Left hindlimb (tissue), 1 donor: ENCODE measurements at regions not wholly inside any gene's neighbourhood (a gene's known extent, or its start where the extent isn't known, plus 50 kb on each side); places are given as distances from the start of the nearest gene placed in this dataset.
"Not testable (repeated sequence)": the region's sequence is repeated elsewhere in the genome, so short reads cannot be mapped to it uniquely, and the experiment has no call there.

Source experiments
- DNase-seq: peaks from one replicate; pipeline ENCODE4 v3.0.0-alpha.2; 2018

DNA sequence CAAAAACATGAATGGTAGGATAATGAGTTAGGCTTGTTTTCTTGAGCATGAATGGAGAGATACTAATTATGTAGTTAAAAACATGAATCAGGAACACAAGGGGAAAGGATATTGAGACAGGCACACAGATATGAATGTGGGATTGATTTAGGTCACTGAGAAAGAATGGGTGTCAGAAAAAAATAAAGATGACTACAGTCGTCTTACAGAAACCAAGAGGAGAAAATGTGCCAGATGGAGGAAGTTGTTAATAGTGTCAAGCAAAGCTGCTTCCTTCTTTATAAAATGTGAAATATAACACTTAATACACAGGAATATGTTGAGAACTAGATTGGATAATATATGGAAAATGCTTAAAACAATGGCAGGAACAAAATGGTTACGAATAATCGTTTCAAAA is 173.3 kb upstream of the BET1 start:
- no peak for DNase-seq

DNA sequence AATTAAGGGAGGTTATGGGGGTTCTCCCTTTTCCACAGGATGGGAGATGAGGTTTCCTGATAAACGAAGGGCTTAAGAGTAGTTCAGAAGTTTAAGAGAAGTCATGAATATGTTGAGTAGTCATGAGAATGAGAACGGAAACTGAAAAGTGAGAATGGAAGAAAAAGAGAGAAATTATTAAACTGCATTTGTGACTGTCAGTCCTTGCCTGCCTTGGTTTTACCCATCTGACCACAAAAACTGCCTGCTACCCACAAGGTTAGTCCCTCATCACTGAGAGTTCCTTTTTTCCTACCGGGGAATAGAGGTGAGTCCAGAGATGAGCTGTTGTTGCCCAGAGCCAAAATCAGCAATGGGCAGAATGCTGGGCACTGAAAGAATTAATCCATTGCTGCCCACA is 174.1 kb upstream of the BET1 start:
- DNase-seq, result no peak

DNA sequence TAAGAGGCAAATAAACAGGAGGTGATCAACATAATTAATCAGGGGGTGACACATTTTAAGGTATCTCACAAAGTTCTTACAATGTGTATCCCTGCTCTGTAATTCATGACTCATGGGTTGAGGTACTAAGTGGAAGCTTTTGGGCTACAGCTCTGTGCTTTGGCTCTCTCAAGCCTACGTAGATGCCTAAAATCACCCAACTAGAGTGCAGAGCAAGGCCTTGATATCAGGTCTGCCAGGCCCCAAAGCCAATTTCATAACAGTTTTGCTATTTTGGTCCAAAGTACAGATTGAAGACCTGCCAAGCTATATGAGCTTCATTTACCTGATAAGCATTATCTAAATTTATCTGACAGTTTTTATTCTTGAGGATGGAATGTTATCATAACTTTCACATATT is 175.3 kb upstream of the BET1 start:
- no peak for DNase-seq

DNA sequence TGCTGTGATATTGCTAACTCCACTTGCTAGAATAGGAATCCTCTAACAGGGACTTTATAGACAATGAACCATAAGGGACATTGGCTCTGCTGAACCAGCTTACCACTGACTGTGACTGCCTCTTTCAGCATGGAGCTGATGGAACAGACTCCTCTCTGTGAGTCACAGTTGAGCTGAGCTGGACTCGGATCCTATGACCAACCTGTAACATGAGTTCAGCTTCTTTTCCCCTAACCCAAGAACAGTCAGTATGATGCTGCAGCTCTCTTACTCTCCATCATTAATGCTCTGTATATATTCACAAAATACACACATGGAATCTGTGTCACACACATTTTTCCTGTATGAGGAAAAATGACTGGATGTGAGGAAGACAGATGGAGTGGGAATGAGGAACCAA is 177.9 kb upstream of the BET1 start:
- no peak for DNase-seq

DNA sequence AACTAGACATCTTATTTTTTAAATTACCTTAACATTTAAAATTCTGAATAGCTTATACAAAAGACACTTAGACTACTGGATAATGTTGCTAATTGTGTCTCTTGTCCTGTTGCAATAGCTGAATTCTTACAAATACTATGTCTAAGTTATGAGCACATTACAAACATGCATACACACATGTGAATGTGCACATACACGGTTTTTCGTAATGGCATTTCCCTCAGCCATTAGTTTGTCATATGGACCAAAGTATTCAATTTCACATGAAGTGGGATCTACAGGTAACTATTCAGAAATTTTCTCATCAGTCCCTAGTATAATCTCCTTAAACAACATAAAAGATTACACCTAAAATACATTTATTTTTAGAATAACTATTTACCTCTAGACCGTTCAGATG is 178.6 kb upstream of the BET1 start:
- no peak for DNase-seq

DNA sequence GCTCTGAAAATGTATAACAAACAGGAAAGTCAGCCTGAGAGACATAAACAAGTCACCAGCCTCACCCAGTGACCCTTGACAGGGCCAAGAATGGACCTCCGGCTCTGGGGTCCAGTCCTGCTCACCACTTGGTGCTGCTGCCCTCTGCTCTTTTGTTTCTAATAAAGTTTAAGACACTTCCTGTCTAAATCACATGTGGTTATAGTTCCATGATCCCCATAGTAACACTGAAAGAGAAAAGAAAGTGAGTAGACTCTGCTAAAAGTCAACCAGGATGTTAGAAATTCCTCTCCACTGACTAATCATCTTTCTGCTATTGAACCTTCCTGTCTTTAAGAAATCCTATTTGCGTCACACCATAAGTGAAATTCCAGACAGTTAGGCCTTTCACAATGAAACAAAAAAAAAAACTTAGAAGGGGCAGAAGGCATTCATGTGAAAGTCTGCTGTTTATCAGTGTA is 179.2 kb upstream of the BET1 start:
- DNase-seq, result peak; percentile 35

DNA sequence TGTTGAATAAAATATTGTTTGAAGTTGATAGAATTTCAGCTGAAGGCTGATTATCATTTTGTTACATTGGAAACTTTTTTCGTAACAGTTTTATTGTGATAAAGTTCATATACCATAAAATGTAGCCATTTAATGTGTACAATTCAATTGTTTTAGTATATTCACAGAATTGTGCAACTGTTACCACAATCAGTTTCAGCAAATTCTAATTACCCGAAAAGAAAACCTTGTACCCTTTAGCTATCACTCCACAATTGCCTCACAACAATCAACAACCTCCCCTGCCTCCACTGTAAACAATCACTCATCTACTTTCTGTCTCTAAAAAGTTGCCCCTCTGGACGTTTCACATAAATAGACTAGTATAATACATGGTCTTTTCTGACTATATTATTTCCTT is 179.7 kb upstream of the BET1 start:
- no peak for DNase-seq

DNA sequence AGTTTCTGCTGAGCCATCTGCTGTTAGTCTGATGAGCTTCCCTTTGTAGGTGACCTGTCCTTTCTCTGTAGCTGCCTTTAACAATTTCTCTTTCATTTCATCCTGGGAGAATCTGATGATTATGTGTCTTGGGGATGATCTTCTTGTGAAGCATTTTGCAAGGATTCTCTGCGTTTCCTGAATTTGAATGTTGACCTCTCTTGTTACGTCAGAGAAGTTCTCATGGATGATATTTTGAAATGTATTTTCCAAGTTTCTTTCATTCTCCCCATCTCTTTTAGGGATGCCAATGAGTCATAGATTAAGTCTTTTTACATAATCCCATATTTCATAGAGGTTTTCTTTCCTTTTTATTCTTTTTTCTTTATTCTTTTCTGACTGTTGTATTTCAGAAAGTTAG is 184.2 kb upstream of the BET1 start:
- no peak for DNase-seq

DNA sequence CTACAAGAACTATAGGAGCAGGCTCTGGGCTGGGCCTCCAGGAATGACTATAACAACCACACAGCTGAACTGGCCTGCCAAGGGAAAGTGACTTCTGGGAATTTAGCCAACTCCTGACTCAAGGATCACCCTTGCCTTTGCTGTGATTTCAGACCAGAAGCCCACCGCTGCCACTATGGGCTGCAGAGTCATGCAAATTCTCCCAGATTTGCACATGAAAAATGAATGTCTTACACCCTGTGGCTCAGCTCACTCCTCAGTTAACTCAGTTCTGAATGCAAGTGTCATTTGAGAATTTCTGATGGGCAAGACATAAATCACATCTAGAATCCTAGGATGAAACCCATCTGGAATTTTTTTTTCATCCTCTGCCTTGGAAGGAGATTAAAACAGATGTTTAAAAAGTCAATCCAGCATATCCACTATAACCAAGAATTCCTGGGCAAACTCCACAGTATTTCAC is 186.5 kb upstream of the BET1 start:
- DNase-seq, result peak; percentile 80

DNA sequence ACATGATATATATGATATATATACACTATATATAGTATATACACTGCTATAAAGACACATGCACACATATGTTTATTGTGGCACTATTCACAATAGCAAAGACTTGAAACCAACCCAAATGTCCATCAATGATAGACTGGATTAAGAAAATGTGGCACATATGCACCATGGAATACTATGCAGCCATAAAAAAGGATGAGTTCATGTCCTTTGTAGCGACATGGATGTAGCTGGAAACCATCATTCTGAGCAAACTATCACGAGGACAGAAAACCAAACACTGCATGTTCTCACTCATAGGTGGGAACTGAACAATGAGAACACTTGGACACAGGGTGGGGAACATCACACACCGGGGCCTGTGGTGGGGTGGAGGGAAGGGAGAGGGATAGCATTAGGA is 190.3 kb upstream of the BET1 start:
- not testable (repeated sequence) for DNase-seq

DNA sequence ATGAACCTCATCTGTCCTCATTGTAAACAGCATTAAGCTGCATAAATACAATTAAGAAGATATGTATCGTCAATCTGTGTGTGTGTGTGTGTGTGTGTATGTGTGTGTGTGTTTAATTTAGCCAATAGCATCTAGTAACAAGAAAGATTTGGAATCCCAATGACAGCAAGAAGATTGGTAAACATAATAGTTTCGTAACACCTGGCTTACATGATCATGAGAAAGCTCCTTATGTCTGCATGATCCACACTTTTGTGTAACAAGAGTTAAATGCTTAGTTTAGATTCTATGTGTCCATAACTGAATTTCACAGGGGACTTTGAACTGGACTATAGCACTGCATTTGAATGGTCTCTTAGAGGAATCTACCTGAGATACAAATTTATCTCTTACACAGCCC is 191.0 kb upstream of the BET1 start:
- no peak for DNase-seq

DNA sequence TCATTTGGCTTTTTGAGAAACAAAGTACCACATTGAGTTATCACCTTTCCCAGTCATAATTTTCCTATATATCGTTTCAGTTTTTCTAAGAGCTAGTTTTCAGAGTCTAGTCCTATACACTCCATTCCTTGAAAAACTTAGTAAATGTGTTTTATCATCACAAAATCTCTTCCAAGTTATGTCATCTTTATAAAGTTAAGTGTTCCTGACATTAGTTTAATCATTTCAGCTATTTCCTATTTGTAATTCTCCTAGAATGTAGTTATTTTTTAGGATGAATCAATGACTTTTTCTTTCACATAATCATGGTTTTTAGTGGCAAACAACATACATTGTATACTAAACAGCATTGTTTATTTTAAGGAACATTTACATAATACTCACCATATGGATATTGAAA is 191.7 kb upstream of the BET1 start:
- no peak for DNase-seq

DNA sequence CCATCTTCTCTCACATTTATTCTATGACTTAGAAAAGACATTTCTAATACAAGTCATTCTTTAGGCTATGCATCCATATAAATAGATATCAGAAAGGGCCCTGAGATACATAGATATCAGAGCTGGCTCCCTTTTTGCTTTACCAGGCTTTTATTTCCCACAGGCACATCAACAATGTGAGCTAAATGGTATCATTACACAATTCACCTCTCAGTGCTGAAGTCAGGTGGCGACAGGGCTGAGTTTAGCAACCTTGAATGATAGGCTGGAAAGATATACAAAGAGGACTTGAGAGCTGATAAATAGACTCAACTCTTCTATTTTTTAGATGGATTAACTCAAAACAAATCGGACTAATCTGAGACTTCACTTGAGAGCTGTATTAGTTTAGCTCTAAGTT is 189.2 kb upstream of the COL1A2 start:
- DNase-seq, result no peak

DNA sequence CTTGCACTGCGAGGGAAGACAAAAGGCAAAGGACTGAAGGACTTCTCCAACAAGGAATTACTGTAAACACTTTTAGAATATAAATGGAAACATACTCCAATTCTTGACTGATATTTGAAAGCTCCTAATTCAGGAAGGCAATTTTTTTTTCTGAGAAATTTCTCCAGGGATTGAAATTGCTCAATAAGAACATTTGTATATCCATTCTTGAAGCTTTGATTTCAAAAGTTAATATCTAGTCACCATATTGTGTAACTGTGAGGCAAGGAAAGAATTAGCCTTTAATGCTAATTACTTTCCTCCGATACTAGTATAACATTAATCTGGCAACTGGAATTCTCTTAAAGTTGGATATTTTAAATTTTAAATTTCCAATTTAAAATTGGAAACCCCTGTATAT is 188.4 kb upstream of the COL1A2 start:
- no peak for DNase-seq

DNA sequence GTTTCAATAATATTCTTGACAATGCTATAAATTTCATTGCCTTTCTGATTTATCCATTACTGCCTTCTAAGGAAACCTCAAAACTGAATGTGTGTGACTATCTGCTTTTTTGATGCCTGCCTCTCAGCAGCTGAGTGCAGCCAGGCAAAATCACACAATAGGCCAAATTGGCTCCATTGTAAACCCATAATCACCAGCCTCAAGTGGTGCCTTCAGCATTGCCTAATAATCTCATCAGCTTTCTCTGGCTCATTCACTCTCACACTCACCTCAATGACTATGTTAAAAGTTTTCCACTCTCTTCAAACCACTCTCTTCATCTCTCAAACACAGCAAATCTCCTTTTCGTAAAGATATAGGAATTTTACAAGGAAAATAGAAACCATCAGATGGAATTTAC is 182.5 kb upstream of the COL1A2 start:
- DNase-seq, result no peak

DNA sequence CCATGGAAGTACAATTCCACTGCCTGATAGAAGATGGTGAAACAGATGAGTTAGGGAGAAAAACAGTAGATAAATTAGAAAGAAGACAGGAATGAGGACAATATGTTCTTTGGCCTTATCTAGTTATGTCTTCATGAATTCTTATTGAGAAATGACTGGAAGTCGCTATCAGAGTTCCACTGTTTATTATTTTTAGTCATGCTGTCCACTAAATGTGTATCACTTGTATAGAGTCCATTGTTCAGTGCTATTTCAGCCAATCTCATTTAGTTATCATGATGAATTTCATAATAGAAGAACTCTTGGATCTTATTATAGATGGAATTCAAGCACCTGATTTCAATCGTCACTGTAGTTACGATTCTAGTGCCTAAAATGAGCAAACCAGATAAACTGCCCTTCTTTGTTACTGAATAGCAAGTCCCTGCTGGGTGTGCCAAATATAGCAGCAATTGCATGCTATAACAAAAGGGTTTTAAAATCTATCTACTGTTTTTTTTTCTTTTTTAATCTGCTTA is 177.7 kb upstream of the COL1A2 start:
- DNase-seq, result no peak

DNA sequence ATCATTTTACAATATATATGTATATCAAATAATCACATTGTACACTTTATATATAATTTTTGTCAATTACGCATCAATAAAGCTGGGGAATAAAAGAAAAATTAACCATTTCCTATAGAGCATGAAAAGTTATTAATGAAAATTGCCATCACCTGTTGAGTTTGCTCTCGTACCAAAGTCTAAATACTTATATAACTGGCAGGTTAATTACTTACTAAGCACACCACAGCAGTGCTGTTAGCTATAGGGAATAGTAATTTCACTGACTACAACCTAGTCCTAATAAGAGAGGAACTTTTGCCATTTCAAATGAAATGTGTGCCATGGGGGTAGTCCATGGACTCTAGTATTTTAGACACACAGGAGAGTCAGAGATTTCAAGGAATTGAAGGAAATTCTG is 176.9 kb upstream of the COL1A2 start:
- DNase-seq, result no peak

DNA sequence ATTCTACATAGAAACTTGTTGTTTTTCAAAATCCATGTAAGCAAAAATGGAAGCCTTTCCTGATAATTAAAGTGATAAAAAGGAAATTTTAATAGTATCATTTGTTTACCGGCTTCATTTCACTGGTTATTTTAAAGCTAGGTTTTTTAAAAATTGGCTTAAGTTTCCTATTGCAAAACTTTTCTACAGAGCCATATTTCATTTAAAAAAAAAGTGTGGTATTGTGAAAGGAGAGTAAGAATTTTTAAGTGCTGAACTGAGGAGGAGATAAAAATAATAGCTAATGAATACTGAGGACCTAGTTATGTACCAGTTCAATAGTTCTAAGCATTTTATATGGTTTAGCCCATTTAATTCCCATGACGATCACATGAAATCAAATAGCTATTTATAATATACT is 172.2 kb upstream of the COL1A2 start:
- no peak for DNase-seq

DNA sequence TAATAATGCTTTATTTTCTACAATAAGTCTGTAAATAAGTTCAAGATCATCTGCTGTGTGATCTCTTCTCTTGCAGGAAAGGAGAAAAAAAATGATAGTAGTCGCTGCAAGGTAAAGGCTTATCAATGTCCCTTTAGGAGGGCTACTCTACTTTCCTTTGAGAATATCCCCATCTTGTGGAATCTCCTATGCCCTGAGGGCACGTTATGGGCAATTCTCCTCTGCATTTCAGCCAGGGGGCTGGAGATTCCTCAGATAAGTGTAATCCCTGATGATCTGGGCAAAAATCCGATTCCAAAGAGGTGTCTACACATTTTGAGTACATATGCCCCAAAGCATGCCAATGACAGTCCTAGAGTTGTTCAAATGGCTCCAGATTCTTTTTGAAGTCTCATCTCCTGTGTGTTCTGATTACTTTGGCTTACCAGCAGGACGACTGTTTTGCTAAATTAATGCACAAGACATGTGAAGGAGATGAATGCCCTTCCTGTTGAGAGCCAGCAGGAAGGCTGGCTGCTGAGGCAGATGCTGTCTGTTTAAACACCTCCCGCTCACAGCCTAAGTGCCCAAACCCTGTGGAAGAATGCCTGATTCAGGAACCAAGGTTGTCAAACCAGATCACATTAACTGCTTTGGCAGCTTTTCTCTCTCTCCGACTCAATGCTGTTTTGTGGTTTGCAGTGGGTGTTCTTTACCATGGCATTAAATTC is 171.2 kb upstream of the COL1A2 start:
- peak; percentile 26 for DNase-seq

DNA sequence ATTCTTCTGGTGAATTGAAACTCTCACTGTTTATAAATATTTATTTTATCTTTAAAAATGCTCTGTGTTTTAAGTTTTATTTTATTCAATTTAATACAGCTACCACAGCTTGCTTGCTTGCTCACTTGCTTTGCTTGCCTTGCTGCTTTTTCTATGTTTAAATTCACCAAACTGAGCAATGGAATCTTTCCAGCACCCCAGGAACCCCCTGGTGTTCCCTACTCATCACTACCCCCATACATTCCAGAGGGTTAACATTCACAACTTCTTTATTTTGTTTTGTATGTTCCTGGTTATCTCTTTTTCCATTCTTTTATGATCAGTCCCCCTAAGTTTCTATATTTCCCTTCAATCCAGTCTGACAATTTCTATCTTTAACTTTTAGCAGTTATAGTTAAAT is 166.5 kb upstream of the COL1A2 start:
- DNase-seq, result no peak

DNA sequence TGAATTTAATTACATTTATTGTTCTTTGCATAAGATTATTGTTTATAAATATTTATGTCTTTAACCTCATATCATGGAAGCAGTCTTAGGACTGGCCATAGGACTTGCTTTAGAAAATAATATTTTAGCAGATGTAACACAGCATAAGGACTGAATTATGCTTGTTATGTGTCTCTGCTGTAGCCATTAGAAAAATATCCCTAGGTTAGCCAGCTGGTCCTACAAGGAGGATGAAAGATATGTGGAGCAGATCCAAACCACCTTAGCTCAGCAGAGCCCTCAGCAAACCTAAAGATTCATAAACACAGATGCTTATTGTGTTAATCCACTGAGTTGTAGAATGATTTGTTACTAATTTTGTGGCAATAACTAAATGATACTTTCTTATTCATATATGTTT is 166.0 kb upstream of the COL1A2 start:
- no peak for DNase-seq

DNA sequence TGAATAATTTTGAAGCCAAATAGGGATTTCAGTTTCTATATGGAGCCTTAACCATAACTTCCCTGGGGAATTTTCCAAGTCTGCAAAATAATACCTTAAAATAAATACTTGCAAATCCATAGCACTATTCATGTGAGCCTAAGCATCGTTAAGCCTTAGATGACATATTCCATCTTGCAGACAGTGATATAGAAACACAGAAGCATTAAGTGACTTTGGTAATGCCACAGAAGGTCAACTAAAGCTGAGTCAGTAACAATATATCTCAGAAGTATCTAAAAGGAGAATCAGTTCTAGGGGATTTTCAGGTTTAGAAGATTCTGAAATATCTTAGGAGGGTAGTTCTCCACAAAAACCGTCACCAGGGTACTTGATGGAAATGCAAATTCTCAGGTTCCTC is 163.4 kb upstream of the COL1A2 start:
- DNase-seq, result no peak

DNA sequence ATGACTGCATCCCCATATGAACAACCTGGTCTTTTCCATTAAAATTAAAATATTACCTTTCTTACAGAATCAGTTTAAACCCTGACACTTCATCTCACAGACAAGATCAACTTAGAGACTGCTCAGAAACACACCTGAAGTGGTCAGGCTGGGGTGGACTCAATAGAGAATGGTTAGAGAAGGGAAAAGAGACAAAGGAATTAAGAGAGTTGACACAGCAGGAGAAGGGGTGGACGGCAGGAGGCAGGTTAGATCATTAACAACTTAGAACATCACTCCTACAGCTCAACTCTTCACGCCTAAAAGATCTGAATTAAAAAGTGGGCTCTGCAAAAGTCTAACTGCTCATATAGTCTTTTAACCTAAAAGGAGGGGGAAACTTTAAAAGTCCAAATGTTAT is 157.7 kb upstream of the COL1A2 start:
- DNase-seq, result no peak

DNA sequence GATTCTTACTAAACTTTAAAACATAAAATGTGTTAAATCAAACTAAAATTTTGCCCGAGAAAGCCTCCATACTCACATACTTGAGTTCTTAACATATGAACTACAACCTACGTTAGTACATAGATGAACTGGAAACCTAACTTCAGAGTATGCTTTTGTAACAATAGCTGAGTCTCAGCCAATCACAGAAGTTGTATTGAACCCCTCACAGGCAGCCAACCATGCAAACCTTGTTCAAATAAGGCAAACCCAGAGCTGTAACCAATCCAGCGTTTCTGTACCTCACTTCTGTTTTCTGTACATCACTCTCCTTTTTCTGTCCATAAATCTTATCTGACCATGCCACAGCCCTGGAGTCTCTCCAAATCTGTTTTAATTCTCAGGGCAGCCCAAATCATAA is 157.3 kb upstream of the COL1A2 start:
- no peak for DNase-seq

DNA sequence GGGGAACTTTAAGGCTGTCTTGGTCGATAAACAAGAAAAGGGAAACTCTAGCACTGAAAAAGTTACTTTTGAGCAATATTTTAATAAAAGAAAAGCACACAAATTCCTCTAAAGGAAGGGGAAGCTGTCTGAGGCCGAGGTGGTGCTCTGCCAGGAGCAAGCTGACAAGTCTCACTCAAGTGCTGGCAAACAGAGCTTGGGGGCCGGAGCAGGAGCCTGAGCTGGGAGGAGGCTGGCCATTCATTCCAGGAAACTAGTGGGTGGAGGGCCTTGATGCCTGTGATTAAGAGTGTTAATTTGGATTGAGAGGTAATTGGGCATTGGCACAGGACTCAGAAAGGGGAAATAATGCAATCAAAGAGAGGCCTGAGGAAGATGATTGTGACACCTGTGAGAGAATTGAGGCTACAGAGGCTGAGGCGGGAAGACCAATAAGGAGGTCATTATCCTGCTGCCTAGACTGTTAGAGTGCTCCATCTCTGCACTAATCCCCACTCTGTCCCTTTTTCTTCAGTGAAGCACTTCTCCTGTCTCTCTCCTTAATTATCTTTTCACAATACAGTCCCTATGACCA is 154.9 kb upstream of the COL1A2 start:
- peak; percentile 49 for DNase-seq
